ENCODE measurements at regions not wholly inside any gene's neighbourhood (a gene's known extent, or its start where the extent isn't known, plus 50 kb on each side); places are given as distances from the start of the nearest gene placed in this dataset.

- Histone ChIP-seq H3K9me3 (no peaks in the 10 kb centered on the region), H3K9ac (no peak overlapping the region), H3K36me3 (replicated peaks in 1 of 2; ENCODE audit: control insufficient read depth in 1 of 2, insufficient read depth in 2 of 2, low read length in 1 of 2) (no peaks in the 10 kb centered on the region), H3K4me1 (ENCODE audit: control insufficient read depth in 1 of 2, insufficient read depth in 2 of 2, low read depth in 1 of 2, low read length in 1 of 2) (peaks cover 0 to 6% of the 10 kb centered on the region in 2 experiments; a peak in 1 of 4 replicates), H3K4me3 (ENCODE audit: low read depth in 2 of 2, low read length in 1 of 2) (no peak overlapping the region), H3K27me3 (ENCODE audit: insufficient read depth) (no peaks in the 10 kb centered on the region), H3K79me2 (ENCODE audit: insufficient read depth) (no peaks in the 10 kb centered on the region), H3K4me2 (no peak overlapping the region), H3K27ac (ENCODE audit: low read depth in 2 of 2, low read length in 1 of 2) (no peak overlapping the region), H3K9me2 (no peaks in the 10 kb centered on the region), H2AFZ (ENCODE audit: low read depth) (no peak overlapping the region), H3F3A (replicated peaks; ENCODE audit: insufficient read depth) (no peaks in the 10 kb centered on the region), H4K20me1 (ENCODE audit: insufficient read depth) (no peaks in the 10 kb centered on the region)
- no peak for DNase-seq
- no peak for TF ChIP-seq FOXM1 (IDR thresholded peaks at IDR 0.05; ENCODE audit: low read depth)
- TF ChIP-seq ZBTB33 (IDR thresholded peaks at IDR 0.05; ENCODE audit: borderline replicate concordance, low read depth) = no peak
- TF ChIP-seq SIN3A (IDR thresholded peaks at IDR 0.05; ENCODE audit: borderline replicate concordance, low read depth, low read length) = no peak
- TF ChIP-seq RFX5 (IDR thresholded peaks at IDR 0.05; ENCODE audit: low read length) = no peak
- no peak for TF ChIP-seq CTCF (IDR thresholded peaks at IDR 0.05)
- no peak for TF ChIP-seq FOSL2 (IDR thresholded peaks at IDR 0.05; ENCODE audit: borderline replicate concordance, low read depth)
- no peak for TF ChIP-seq RXRA (IDR thresholded peaks at IDR 0.05; ENCODE audit: borderline replicate concordance, low read depth)
- no peak for TF ChIP-seq MEF2A (IDR thresholded peaks at IDR 0.05; ENCODE audit: borderline replicate concordance, low read depth)
- TF ChIP-seq RCOR1 (IDR thresholded peaks at IDR 0.05; ENCODE audit: low read length) = no peak
- no peak for TF ChIP-seq RAD21 (IDR thresholded peaks at IDR 0.05; ENCODE audit: low read length)
- TF ChIP-seq, protein P1, sequence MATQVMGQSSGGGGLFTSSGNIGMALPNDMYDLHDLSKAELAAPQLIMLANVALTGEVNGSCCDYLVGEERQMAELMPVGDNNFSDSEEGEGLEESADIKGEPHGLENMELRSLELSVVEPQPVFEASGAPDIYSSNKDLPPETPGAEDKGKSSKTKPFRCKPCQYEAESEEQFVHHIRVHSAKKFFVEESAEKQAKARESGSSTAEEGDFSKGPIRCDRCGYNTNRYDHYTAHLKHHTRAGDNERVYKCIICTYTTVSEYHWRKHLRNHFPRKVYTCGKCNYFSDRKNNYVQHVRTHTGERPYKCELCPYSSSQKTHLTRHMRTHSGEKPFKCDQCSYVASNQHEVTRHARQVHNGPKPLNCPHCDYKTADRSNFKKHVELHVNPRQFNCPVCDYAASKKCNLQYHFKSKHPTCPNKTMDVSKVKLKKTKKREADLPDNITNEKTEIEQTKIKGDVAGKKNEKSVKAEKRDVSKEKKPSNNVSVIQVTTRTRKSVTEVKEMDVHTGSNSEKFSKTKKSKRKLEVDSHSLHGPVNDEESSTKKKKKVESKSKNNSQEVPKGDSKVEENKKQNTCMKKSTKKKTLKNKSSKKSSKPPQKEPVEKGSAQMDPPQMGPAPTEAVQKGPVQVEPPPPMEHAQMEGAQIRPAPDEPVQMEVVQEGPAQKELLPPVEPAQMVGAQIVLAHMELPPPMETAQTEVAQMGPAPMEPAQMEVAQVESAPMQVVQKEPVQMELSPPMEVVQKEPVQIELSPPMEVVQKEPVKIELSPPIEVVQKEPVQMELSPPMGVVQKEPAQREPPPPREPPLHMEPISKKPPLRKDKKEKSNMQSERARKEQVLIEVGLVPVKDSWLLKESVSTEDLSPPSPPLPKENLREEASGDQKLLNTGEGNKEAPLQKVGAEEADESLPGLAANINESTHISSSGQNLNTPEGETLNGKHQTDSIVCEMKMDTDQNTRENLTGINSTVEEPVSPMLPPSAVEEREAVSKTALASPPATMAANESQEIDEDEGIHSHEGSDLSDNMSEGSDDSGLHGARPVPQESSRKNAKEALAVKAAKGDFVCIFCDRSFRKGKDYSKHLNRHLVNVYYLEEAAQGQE (IDR thresholded peaks at IDR 0.05; ENCODE audit: low read depth, low read length) = no peak
- TF ChIP-seq EZH2phosphoT487 (IDR thresholded peaks at IDR 0.05; ENCODE audit: borderline replicate concordance, low read depth) = no peak
- TF ChIP-seq EP300 (IDR thresholded peaks at IDR 0.05; ENCODE audit: borderline replicate concordance in 1 of 2, low read depth in 1 of 2, low read length in 1 of 2) = no peak
- no peak for TF ChIP-seq YY1 (IDR thresholded peaks at IDR 0.05; ENCODE audit: low read depth)
- TF ChIP-seq NFIC (IDR thresholded peaks at IDR 0.05; ENCODE audit: borderline replicate concordance) = no peak
- TF ChIP-seq TAF1 (IDR thresholded peaks at IDR 0.05; ENCODE audit: borderline replicate concordance, low read depth, low read length) = no peak
- no peak for TF ChIP-seq SMC3 (IDR thresholded peaks at IDR 0.05; ENCODE audit: low read depth, low read length)
- TF ChIP-seq, protein P2, sequence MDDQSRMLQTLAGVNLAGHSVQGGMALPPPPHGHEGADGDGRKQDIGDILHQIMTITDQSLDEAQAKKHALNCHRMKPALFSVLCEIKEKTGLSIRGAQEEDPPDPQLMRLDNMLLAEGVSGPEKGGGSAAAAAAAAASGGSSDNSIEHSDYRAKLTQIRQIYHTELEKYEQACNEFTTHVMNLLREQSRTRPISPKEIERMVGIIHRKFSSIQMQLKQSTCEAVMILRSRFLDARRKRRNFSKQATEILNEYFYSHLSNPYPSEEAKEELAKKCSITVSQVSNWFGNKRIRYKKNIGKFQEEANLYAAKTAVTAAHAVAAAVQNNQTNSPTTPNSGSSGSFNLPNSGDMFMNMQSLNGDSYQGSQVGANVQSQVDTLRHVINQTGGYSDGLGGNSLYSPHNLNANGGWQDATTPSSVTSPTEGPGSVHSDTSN (IDR thresholded peaks at IDR 0.05) = no peak
- POLR2A ChIA-PET = no interaction called here
- CTCF ChIA-PET = interaction anchor here (1.1 kb wide), 1 partner anchor 12 kb away, joined by 5 read pairs; no protein-coding TSS in a partner anchor
Observed at GRCh38 chr1:65022216-65022615, 55.9 kb upstream of the JAK1 start.
